ENCODE measurements at regions not wholly inside any gene's neighbourhood (a gene's known extent, or its start where the extent isn't known, plus 50 kb on each side); places are given as distances from the start of the nearest gene placed in this dataset.

GRCh38 chr1:147451628-147452027 lies 89.7 kb upstream of the BCL9 start:
- TF ChIP-seq CTCF (IDR thresholded peaks at IDR 0.05; ENCODE audit: low read depth, low read length) (no peak), EZH2phosphoT487 (IDR thresholded peaks at IDR 0.05; ENCODE audit: low read depth) (no peak)
